ENCODE measurements at regions not wholly inside any gene's neighbourhood (a gene's known extent, or its start where the extent isn't known, plus 50 kb on each side); places are given as distances from the start of the nearest gene placed in this dataset.

DNA sequence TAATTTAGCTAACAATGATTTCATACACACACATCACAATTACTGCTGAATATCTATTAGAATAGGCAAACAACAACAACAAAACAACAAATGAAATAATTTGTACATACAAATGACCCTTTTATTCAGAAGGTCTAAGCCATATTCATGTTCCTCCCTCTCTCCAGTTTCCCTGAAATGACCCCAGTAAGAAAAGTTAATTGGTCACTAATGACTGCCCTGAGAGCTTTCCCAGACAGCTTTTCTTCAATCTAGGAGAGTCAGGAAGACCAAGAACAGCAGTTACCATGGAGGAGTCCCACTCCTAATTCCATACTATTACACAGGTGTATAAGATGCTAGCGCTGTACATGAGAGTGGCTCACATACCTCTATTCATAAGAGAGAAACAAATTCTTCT lies 121.2 kb upstream of the GRIP1 start:
- no peak for TF ChIP-seq JUN (CRISPR knock-in tag; IDR thresholded peaks at IDR 0.05)
- TF ChIP-seq, protein P1, sequence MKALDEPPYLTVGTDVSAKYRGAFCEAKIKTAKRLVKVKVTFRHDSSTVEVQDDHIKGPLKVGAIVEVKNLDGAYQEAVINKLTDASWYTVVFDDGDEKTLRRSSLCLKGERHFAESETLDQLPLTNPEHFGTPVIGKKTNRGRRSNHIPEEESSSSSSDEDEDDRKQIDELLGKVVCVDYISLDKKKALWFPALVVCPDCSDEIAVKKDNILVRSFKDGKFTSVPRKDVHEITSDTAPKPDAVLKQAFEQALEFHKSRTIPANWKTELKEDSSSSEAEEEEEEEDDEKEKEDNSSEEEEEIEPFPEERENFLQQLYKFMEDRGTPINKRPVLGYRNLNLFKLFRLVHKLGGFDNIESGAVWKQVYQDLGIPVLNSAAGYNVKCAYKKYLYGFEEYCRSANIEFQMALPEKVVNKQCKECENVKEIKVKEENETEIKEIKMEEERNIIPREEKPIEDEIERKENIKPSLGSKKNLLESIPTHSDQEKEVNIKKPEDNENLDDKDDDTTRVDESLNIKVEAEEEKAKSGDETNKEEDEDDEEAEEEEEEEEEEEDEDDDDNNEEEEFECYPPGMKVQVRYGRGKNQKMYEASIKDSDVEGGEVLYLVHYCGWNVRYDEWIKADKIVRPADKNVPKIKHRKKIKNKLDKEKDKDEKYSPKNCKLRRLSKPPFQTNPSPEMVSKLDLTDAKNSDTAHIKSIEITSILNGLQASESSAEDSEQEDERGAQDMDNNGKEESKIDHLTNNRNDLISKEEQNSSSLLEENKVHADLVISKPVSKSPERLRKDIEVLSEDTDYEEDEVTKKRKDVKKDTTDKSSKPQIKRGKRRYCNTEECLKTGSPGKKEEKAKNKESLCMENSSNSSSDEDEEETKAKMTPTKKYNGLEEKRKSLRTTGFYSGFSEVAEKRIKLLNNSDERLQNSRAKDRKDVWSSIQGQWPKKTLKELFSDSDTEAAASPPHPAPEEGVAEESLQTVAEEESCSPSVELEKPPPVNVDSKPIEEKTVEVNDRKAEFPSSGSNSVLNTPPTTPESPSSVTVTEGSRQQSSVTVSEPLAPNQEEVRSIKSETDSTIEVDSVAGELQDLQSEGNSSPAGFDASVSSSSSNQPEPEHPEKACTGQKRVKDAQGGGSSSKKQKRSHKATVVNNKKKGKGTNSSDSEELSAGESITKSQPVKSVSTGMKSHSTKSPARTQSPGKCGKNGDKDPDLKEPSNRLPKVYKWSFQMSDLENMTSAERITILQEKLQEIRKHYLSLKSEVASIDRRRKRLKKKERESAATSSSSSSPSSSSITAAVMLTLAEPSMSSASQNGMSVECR (CRISPR knock-in tag; IDR thresholded peaks at IDR 0.05; ENCODE audit: borderline replicate concordance), result no peak
- TF ChIP-seq, protein P2, sequence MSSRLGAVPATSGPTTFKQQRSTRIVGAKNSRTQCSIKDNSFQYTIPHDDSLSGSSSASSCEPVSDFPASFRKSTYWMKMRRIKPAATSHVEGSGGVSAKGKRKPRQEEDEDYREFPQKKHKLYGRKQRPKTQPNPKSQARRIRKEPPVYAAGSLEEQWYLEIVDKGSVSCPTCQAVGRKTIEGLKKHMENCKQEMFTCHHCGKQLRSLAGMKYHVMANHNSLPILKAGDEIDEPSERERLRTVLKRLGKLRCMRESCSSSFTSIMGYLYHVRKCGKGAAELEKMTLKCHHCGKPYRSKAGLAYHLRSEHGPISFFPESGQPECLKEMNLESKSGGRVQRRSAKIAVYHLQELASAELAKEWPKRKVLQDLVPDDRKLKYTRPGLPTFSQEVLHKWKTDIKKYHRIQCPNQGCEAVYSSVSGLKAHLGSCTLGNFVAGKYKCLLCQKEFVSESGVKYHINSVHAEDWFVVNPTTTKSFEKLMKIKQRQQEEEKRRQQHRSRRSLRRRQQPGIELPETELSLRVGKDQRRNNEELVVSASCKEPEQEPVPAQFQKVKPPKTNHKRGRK (CRISPR knock-in tag; IDR thresholded peaks at IDR 0.05; ENCODE audit: borderline replicate concordance), result no peak
- TF ChIP-seq, protein P3, sequence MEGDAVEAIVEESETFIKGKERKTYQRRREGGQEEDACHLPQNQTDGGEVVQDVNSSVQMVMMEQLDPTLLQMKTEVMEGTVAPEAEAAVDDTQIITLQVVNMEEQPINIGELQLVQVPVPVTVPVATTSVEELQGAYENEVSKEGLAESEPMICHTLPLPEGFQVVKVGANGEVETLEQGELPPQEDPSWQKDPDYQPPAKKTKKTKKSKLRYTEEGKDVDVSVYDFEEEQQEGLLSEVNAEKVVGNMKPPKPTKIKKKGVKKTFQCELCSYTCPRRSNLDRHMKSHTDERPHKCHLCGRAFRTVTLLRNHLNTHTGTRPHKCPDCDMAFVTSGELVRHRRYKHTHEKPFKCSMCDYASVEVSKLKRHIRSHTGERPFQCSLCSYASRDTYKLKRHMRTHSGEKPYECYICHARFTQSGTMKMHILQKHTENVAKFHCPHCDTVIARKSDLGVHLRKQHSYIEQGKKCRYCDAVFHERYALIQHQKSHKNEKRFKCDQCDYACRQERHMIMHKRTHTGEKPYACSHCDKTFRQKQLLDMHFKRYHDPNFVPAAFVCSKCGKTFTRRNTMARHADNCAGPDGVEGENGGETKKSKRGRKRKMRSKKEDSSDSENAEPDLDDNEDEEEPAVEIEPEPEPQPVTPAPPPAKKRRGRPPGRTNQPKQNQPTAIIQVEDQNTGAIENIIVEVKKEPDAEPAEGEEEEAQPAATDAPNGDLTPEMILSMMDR (IDR thresholded peaks at IDR 0.05), result no peak
- no peak for TF ChIP-seq CREB1 (CRISPR knock-in tag; IDR thresholded peaks at IDR 0.05)
